Activated CD4-positive, alpha-beta T cell treated with anti-CD3 and anti-CD28 coated beads, Interleukin-2, amount 10 ng/mL, durations not matched to agents 24 days and 14 days (primary cell): ENCODE measurements at regions not wholly inside any gene's neighbourhood (a gene's known extent, or its start where the extent isn't known, plus 50 kb on each side); places are given as distances from the start of the nearest gene placed in this dataset.
"Not testable (repeated sequence)": the region's sequence is repeated elsewhere in the genome, so short reads cannot be mapped to it uniquely, and the experiment has no call there.

ENCODE experiments used
- DNase-seq: peaks from one replicate; pipeline ENCODE4 v3.0.0; 2022
- H3K27ac Mint-ChIP-seq: one replicate; pipeline ENCODE4 v1.8.0; 2022; ENCODE audit warnings: mild to moderate bottlenecking, mixed read lengths
- H3K27me3 Mint-ChIP-seq: one replicate; pipeline ENCODE4 v1.8.0; 2022; ENCODE audit warnings: mixed read lengths
- H3K36me3 Mint-ChIP-seq: one replicate; pipeline ENCODE4 v1.8.0; 2022; ENCODE audit warnings: low read depth, mild to moderate bottlenecking, mixed read lengths
- H3K4me1 Mint-ChIP-seq: one replicate; pipeline ENCODE4 v1.8.0; 2021; ENCODE audit warnings: mixed read lengths
- H3K4me3 Mint-ChIP-seq: one replicate; pipeline ENCODE4 v1.8.0; 2022; ENCODE audit warnings: mild to moderate bottlenecking, moderate library complexity, mixed read lengths
- H3K9me3 Mint-ChIP-seq: one replicate; pipeline ENCODE4 v1.8.0; 2021; ENCODE audit warnings: mixed read lengths
- intact Hi-C: fragments of 100-400 bp; cut with micrococcal nuclease; formaldehyde crosslinking; loops from one replicate; pipeline ENCODE4 v1.15.1; 2023

DNA sequence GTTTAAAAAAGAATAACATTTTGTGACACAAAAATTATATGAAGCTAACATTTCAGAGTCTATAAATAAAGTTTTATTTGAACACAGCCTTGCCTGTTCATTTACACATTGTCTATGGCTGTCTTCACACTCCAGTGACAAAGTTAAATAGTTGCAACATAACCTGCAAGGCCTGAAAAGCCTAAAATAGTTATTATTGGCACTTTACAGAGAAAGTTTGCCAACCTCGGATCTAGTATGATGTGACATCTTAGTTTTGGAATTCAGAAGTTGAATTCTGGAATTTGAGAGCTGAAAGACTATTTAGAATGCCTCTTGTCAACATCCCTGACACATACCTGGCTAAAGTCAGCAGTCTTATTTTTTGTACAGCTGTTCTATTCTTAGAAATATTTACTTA, 68.3 kb downstream of the DYRK2 start:
- DNase-seq: no peak
- intact Hi-C loops: no loop called here
- Mint-ChIP-seq H3K27ac (no peak overlapping the region), H3K4me3 (no peak overlapping the region), H3K27me3 (peaks cover 15% of the 10 kb centered on the region), H3K9me3 (peaks cover 5% of the 10 kb centered on the region), H3K36me3 (no peaks in the 10 kb centered on the region), H3K4me1 (peaks cover 3% of the 10 kb centered on the region)

DNA sequence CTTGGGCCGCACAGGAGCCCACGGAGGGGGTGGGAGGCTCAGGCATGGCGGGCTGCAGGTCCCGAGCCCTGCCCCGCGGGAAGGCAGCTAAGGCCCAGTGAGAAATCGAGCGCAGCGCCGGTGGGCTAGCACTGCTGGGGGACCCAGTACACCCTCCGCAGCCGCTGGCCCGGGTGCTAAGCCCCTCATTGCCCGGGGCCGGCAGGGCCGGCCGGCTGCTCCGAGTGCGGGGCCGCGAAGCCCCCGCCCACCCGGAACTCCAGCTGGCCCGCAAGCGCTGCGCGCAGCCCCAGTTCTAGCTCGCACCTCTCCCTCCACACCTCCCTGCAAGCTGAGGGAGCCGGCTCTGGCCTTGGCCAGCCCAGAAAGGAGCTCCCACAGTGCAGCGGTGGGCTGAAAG, 70.8 kb downstream of the DYRK2 start:
- H3K27me3 Mint-ChIP-seq, H3K27ac Mint-ChIP-seq, H3K36me3 Mint-ChIP-seq, H3K9me3 Mint-ChIP-seq, H3K4me3 Mint-ChIP-seq, intact Hi-C loops, H3K4me1 Mint-ChIP-seq, DNase-seq: not testable (repeated sequence)

GRCh38 chr12:67720351-67720856, 71.9 kb downstream of the DYRK2 start:
- DNase-seq: no peak
- Mint-ChIP-seq H3K4me1 (no peaks in the 10 kb centered on the region), H3K4me3 (no peak overlapping the region), H3K9me3 (peaks cover 5% of the 10 kb centered on the region), H3K27ac (no peak overlapping the region), H3K27me3 (peaks cover 5% of the 10 kb centered on the region), H3K36me3 (no peaks in the 10 kb centered on the region)
- intact Hi-C loops: no loop called here

DNA sequence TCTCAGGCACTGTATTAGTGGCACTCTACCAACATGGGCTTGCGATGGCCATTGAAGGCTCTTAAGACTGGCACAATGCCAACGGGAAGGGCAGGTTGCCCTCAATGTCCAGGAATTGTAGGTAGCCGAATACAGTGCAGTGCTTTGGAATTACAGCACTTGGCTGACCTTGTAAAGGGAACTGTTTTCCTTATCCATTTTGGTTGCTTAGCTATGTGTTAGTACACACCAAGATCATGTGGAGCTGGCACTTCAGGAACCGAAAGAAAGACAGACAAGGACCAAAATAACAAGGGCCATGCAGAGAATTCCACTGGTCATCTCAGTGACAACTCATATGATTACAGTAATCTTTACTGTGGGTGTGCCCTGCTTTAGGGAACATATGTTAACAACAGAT, 72.7 kb downstream of the DYRK2 start:
- H3K36me3 Mint-ChIP-seq: no peaks in the 10 kb centered on the region
- intact Hi-C loops: no loop called here
- H3K27ac Mint-ChIP-seq: no peak overlapping the region
- peaks cover 5% of the 10 kb centered on the region for H3K9me3 Mint-ChIP-seq
- no peaks in the 10 kb centered on the region for H3K4me1 Mint-ChIP-seq
- H3K27me3 Mint-ChIP-seq: peaks cover 5% of the 10 kb centered on the region
- no peak overlapping the region for H3K4me3 Mint-ChIP-seq
- DNase-seq: no peak

DNA sequence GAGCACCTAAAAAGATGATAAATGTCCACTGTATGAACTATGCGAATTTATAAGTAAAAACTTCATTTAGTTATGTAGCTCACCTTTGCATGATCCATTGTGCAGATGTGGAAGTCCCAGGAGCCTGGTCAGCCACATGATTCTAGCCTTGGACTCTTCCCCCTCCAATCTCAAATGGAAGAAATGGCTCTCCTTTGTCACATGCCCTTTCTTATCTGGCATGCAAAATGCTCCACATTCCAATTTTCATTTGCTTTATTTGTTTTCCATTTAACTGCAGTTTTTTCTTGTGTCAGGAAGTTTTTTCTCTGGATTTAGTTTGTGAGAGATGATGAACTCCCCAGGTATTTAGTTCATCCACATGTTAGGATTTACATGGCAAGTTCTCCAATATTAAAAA, 73.8 kb downstream of the DYRK2 start:
- Mint-ChIP-seq H3K9me3 (peaks cover 5% of the 10 kb centered on the region), H3K27ac (no peak overlapping the region), H3K36me3 (no peaks in the 10 kb centered on the region), H3K4me3 (no peak overlapping the region), H3K27me3 (peaks cover 5% of the 10 kb centered on the region), H3K4me1 (no peaks in the 10 kb centered on the region)
- DNase-seq: no peak
- intact Hi-C loops: no loop called here

DNA sequence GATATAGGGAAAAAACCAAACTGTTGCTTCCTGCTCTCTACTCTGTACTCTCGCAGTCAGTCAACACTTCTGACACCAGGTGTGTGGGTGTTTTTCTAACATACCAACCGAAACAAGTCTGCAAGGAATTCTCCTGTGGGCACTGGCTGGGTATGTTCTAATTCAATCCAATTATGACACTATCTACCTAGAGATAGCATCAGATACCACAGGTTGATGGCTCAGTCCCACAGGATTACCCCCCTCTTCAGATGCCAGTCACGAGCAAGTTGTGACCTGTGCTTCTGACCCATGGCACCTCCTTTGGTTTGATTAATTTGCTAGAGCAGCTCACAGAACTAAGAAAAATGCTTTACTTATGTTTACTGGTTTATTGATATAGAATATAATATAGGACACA, 78.3 kb downstream of the DYRK2 start:
- Mint-ChIP-seq H3K4me1 (no peaks in the 10 kb centered on the region), H3K4me3 (no peak overlapping the region), H3K9me3 (no peaks in the 10 kb centered on the region), H3K36me3 (no peaks in the 10 kb centered on the region), H3K27me3 (peaks cover 12% of the 10 kb centered on the region), H3K27ac (no peak overlapping the region)
- intact Hi-C loops: no loop called here
- DNase-seq: no peak

DNA sequence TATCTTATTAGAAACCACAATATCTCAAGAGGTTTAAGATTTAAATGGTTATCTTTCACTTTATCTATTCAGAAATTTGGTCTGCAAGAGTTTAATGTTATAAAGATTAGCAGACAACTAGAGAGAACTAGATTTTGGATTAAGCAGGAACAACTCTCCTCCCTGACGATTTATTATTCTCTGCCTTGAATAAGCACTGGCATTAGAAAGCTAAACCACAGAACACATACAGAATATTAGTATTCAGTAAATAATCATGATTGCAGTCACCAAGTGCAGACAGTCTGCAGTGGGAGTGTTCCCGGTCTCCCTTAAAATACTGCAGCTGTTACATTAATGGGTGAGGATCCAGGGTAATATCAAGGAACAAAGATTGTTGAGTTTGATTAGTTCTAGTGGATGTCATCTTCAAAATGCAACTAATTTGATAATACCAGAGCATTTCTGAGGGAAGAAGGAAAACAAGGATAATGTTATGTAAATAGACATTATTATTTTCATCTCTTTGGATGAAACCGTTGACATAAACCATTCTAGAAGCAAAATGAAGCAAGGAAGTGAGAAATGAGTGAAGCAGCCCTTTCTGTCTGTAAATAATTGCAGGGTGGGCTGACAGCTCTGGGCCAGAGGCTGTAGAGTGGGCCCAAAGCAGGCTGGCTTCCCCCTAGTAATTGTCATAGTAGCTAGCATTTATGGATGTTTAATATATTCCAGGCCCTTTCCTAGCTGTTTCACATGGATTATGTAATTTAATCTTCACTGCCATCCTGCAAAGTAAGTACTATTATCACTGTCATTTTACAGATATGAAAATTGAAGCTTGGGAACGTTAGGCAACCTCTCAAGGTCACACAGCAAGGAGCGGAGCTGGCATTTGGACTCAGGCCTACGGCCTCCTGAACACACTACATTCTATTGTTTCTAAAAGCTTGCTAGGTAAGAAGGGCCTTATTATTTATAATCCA, 79.4 kb downstream of the DYRK2 start:
- no peak for DNase-seq
- no peaks in the 10 kb centered on the region for H3K9me3 Mint-ChIP-seq
- intact Hi-C loops: no loop called here
- H3K27ac Mint-ChIP-seq: no peak overlapping the region
- H3K4me1 Mint-ChIP-seq: no peaks in the 10 kb centered on the region
- no peak overlapping the region for H3K4me3 Mint-ChIP-seq
- no peaks in the 10 kb centered on the region for H3K36me3 Mint-ChIP-seq
- H3K27me3 Mint-ChIP-seq: peaks cover 19% of the 10 kb centered on the region

- Mint-ChIP-seq H3K27me3 (peaks cover 27% of the 10 kb centered on the region), H3K9me3 (no peaks in the 10 kb centered on the region), H3K4me3 (no peak overlapping the region), H3K36me3 (no peaks in the 10 kb centered on the region), H3K27ac (no peak overlapping the region), H3K4me1 (no peaks in the 10 kb centered on the region)
- intact Hi-C loops: no loop called here
- no peak for DNase-seq
Observed at GRCh38 chr12:67732857-67733256, 84.3 kb downstream of the DYRK2 start.

GRCh38 chr12:67735868-67736267, 87.3 kb downstream of the DYRK2 start:
- H3K4me1 Mint-ChIP-seq: no peaks in the 10 kb centered on the region
- intact Hi-C loops: no loop called here
- no peaks in the 10 kb centered on the region for H3K9me3 Mint-ChIP-seq
- H3K36me3 Mint-ChIP-seq: no peaks in the 10 kb centered on the region
- DNase-seq: no peak
- no peak overlapping the region for H3K4me3 Mint-ChIP-seq
- H3K27ac Mint-ChIP-seq: no peak overlapping the region
- H3K27me3 Mint-ChIP-seq: peaks cover 22% of the 10 kb centered on the region

- H3K27me3 Mint-ChIP-seq: peaks cover 5% of the 10 kb centered on the region
- no peak overlapping the region for H3K4me3 Mint-ChIP-seq
- DNase-seq: no peak
- no peaks in the 10 kb centered on the region for H3K9me3 Mint-ChIP-seq
- H3K27ac Mint-ChIP-seq: no peak overlapping the region
- no peaks in the 10 kb centered on the region for H3K36me3 Mint-ChIP-seq
- H3K4me1 Mint-ChIP-seq: no peaks in the 10 kb centered on the region
- intact Hi-C loops: no loop called here
Observed at GRCh38 chr12:67740711-67741110, 92.2 kb downstream of the DYRK2 start.

DNA sequence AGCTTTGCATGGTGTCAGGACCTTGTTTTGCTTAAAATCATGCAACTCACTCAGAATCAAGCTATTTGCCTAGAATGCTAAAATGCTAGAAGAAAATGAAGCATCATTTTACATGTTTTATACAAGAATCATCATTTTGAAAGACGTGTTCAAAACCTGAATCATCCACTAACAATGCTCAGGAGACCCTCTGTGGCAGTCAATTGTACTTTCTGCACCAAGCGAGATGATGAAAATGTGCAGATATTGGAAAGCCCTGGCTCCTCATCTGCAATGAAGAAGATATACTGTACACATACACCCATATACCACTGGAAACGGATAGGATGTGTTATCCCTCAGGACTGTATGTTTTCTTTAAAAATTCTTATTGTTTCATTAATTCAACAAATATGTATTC, 92.7 kb downstream of the DYRK2 start:
- no peak for DNase-seq
- H3K4me1 Mint-ChIP-seq: no peaks in the 10 kb centered on the region
- intact Hi-C loops: no loop called here
- peaks cover 2% of the 10 kb centered on the region for H3K27me3 Mint-ChIP-seq
- no peaks in the 10 kb centered on the region for H3K36me3 Mint-ChIP-seq
- no peak overlapping the region for H3K27ac Mint-ChIP-seq
- no peaks in the 10 kb centered on the region for H3K9me3 Mint-ChIP-seq
- H3K4me3 Mint-ChIP-seq: no peak overlapping the region

GRCh38 chr12:67742461-67742860, 93.9 kb downstream of the DYRK2 start:
- no peak overlapping the region for H3K4me3 Mint-ChIP-seq
- no peak overlapping the region for H3K27ac Mint-ChIP-seq
- peaks cover 2% of the 10 kb centered on the region for H3K27me3 Mint-ChIP-seq
- H3K9me3 Mint-ChIP-seq: no peaks in the 10 kb centered on the region
- DNase-seq: no peak
- H3K4me1 Mint-ChIP-seq: no peaks in the 10 kb centered on the region
- intact Hi-C loops: no loop called here
- no peaks in the 10 kb centered on the region for H3K36me3 Mint-ChIP-seq

- Mint-ChIP-seq H3K4me3 (no peak overlapping the region), H3K4me1 (no peaks in the 10 kb centered on the region), H3K9me3 (no peaks in the 10 kb centered on the region), H3K36me3 (no peaks in the 10 kb centered on the region), H3K27me3 (peaks cover 2% of the 10 kb centered on the region), H3K27ac (no peak overlapping the region)
- intact Hi-C loops: no loop called here
- no peak for DNase-seq
Observed at GRCh38 chr12:67747869-67748742, 99.6 kb downstream of the DYRK2 start.

- Mint-ChIP-seq H3K27ac (no peak overlapping the region), H3K9me3 (no peaks in the 10 kb centered on the region), H3K27me3 (peaks cover 2% of the 10 kb centered on the region), H3K4me3 (no peak overlapping the region), H3K4me1 (no peaks in the 10 kb centered on the region), H3K36me3 (no peaks in the 10 kb centered on the region)
- no peak for DNase-seq
- intact Hi-C loops: no loop called here
Observed at GRCh38 chr12:67748743-67749040, 100.1 kb downstream of the DYRK2 start.
